Kidney (tissue), 13 donors: ENCODE measurements at regions not wholly inside any gene's neighbourhood (a gene's known extent, or its start where the extent isn't known, plus 50 kb on each side); places are given as distances from the start of the nearest gene placed in this dataset.

ENCODE experiments used
- DNase-seq, 5 donors: peaks; one replicate each; pipeline ENCODE4 v3.0.0-alpha.2; 2013 to 2020
- FAIRE-seq: peaks from 2 replicates; lab custom pipeline; 2012; peaks lifted over from hg19 to GRCh38; lab: Jason Lieb, UNC
- H3K27ac ChIP-seq, 2 donors: one replicate each; pipeline ENCODE4 v1.7.0; 2013; ENCODE audit warnings: low read depth in 2 of 2, low read length in 2 of 2, inconsistent platforms in 1 of 2
- H3K27me3 ChIP-seq: one replicate; pipeline ENCODE4 v1.7.1; 2013; ENCODE audit warnings: low read length, inconsistent platforms; ENCODE audit not compliant: control insufficient read depth, insufficient read depth
- H3K36me3 ChIP-seq, 3 donors: one replicate each; pipeline versions ENCODE4 v1.7.0 to v1.7.1; 2013; ENCODE audit warnings: low read length in 3 of 3, control low read depth in 1 of 3, inconsistent platforms in 1 of 3; ENCODE audit not compliant: insufficient read depth in 3 of 3, control insufficient read depth in 2 of 3
- H3K4me1 ChIP-seq, 3 donors: one replicate each; pipeline versions ENCODE4 v1.7.0 to v1.7.1; 2013; ENCODE audit warnings: low read length in 3 of 3, inconsistent platforms in 1 of 3, low read depth in 1 of 3; ENCODE audit not compliant: control insufficient read depth in 2 of 3, insufficient read depth in 2 of 3
- H3K4me3 ChIP-seq, 3 donors: one replicate each; pipeline versions ENCODE4 v1.7.0 to v1.8.1; 2013; ENCODE audit warnings: low read length in 3 of 3, control low read depth in 1 of 3, inconsistent platforms in 1 of 3
- H3K9ac ChIP-seq, 3 donors: one replicate each; pipeline versions ENCODE4 v1.7.0 to v1.7.1; 2013; ENCODE audit warnings: low read length in 3 of 3, control low read depth in 1 of 3, inconsistent platforms in 1 of 3
- H3K9me3 ChIP-seq, 3 donors: one replicate each; pipeline versions ENCODE4 v1.7.0 to v1.7.1; 2013; ENCODE audit warnings: low read length in 3 of 3, control low read depth in 1 of 3, inconsistent platforms in 1 of 3; ENCODE audit not compliant: control insufficient read depth in 2 of 3, insufficient read depth in 1 of 3
- CTCF ChIP-seq: IDR thresholded peaks from 3 replicates; pipeline ENCODE4 v1.5.1; 2012; ENCODE audit warnings: mild to moderate bottlenecking, moderate library complexity, borderline replicate concordance; ENCODE audit not compliant: insufficient read depth; ENCODE audit errors: extremely low read depth
- intact Hi-C: fragments of 100-400 bp; cut with DNase I; formaldehyde crosslinking; loops from one replicate; pipeline ENCODE4 v1.11.1; 2022
- donor health status: control.
- donor health status: control.
- donor health status: control.
- donor health status: control.
- donor health status: control.
- donor health status: DM: yes; HTN: yes; CAD: no.
- donor health status: Normal renal cell carcinoma (clear cell type).

GRCh38 chr6:113493991-113494390 lies 363.2 kb upstream of the MARCKS start:
- Histone ChIP-seq H3K36me3 (no peaks in the 10 kb centered on the region), H3K4me3 (no peak overlapping the region), H3K4me1 (no peaks in the 10 kb centered on the region), H3K27me3 (no peaks in the 10 kb centered on the region), H3K27ac (no peak overlapping the region), H3K9ac (no peak overlapping the region), H3K9me3 (no peaks in the 10 kb centered on the region)
- intact Hi-C loops, result no loop called here
- TF ChIP-seq CTCF, result no peak
- DNase-seq (no peak), FAIRE-seq (no peak)

GRCh38 chr6:113495521-113495920 lies 361.6 kb upstream of the MARCKS start:
- intact Hi-C loops, result no loop called here

GRCh38 chr6:113496166-113496565 lies 361.0 kb upstream of the MARCKS start:
- Histone ChIP-seq H3K9ac (no peak overlapping the region), H3K27me3 (no peaks in the 10 kb centered on the region), H3K4me3 (no peak overlapping the region), H3K9me3 (no peaks in the 10 kb centered on the region), H3K27ac (no peak overlapping the region), H3K36me3 (no peaks in the 10 kb centered on the region), H3K4me1 (no peaks in the 10 kb centered on the region)
- TF ChIP-seq CTCF, result no peak
- intact Hi-C loops, result no loop called here
- DNase-seq, result peak in 3 of 5 donors; percentile 15 to 75 (median 23)
- FAIRE-seq, result no peak

More at GRCh38 chr6:113495521-113495920, 361.6 kb upstream of the MARCKS start:
- H3K27ac ChIP-seq, result no peak overlapping the region
- no peaks in the 10 kb centered on the region for H3K27me3 ChIP-seq
- no peak overlapping the region for H3K9ac ChIP-seq
- no peaks in the 10 kb centered on the region for H3K36me3 ChIP-seq
- DNase-seq, result no peak
- no peak overlapping the region for H3K4me3 ChIP-seq
- no peak for FAIRE-seq
- H3K4me1 ChIP-seq, result no peaks in the 10 kb centered on the region
- no peaks in the 10 kb centered on the region for H3K9me3 ChIP-seq
- no peak for TF ChIP-seq CTCF

GRCh38 chr6:113500221-113500620 lies 356.9 kb upstream of the MARCKS start:
- Histone ChIP-seq H3K27ac (no peak overlapping the region), H3K9me3 (no peaks in the 10 kb centered on the region), H3K4me1 (no peaks in the 10 kb centered on the region), H3K9ac (no peak overlapping the region), H3K36me3 (no peaks in the 10 kb centered on the region), H3K4me3 (no peak overlapping the region), H3K27me3 (no peaks in the 10 kb centered on the region)
- intact Hi-C loops, result no loop called here
- no peak for TF ChIP-seq CTCF
- FAIRE-seq (no peak), DNase-seq (no peak)
